HG03095 (cell line): ENCODE measurements at regions not wholly inside any gene's neighbourhood (a gene's known extent, or its start where the extent isn't known, plus 50 kb on each side); places are given as distances from the start of the nearest gene placed in this dataset.
"Not testable (repeated sequence)": the region's sequence is repeated elsewhere in the genome, so short reads cannot be mapped to it uniquely, and the experiment has no call there.

Source experiments
- ATAC-seq: cut with Tn5 transposase; IDR thresholded peaks from one replicate; pipeline ENCODE4 v1.9.1; 2021; ENCODE audit warnings: moderate library complexity; ENCODE audit not compliant: unreplicated experiment

DNA sequence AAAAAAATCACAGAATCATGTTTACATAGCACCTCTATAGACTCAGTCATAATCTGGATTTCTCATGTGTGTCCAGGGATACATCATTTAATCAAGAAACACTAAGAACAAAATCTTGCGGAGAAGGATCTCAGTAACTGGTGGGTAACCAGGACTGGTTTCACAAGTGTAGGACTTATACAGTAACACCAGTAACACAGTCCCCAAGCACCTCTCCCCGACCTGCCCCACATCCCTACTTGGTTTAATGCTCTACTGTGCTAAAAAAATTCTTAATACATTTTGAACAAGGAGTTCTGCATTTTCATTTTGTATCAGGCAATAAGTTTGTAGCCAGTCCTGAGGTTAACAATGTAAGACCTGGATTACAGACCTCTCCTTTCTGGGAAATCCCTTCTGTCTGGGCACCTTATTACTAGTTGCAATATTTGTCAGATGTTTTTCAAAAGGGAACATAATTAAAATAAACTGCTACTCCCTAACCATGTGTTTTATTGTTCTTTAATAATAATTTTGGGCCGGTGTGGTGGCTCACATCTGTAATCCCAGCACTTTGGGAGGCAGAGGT, 57.6 kb upstream of the BBX start:
- no peak for ATAC-seq

DNA sequence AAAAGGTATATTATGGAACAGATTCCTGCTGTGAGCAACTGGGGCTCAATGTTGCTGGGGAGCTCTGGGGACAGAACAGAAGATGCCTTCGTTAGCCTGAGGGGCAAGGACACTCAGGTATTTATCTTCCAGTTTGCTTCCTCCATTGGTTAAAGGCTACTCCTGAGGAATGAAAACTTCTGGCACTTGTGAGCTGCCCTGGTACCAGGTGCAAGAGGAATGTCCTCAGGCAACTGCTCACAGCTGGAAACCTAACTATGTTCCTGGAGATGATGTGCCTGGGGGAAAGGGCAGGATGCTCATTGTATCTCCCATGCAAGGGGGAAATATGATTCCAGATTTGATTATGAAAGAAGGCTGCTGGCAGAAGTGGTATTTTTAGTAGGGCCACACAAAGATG, 54.0 kb upstream of the BBX start:
- ATAC-seq, result no peak

DNA sequence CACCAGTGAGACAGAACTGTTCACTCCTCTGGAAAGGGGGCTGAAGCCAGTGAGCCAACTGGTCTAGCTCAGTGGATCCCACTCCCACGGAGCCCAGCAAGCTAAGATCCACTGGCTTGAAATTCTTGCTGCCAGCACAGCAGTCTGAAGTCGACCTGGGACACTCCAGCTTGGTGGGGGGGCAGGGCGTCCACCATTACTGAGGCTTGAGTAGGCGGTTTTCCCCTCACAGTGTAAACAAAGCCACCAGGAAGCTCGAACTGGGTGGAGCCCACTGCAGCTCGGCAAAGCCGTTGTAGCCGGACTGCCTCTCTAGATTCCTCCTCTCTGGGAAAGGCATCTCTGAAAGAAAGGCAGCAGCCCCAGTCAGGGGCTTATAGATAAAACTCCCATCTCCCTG, 52.3 kb upstream of the BBX start:
- ATAC-seq, result not testable (repeated sequence)
